ENCODE measurements at regions not wholly inside any gene's neighbourhood (a gene's known extent, or its start where the extent isn't known, plus 50 kb on each side); places are given as distances from the start of the nearest gene placed in this dataset.

- TF ChIP-seq POLR2A (IDR thresholded peaks at IDR 0.05) (no peak), CTCF (IDR thresholded peaks at IDR 0.05) (no peak)
Observed at GRCh38 chr16:77637940-77638339, 84.4 kb upstream of the NUDT7 start.

Measured in upper lobe of left lung (tissue), 4 donors.